ENCODE measurements at regions not wholly inside any gene's neighbourhood (a gene's known extent, or its start where the extent isn't known, plus 50 kb on each side); places are given as distances from the start of the nearest gene placed in this dataset.
"Not testable (repeated sequence)": the region's sequence is repeated elsewhere in the genome, so short reads cannot be mapped to it uniquely, and the experiment has no call there.

GRCh38 chr5:94102849-94103248 is 361.4 kb upstream of the POU5F2 start:
- no peak overlapping the region for H3K4me2 ChIP-seq (ENCODE audit: low read length)

DNA sequence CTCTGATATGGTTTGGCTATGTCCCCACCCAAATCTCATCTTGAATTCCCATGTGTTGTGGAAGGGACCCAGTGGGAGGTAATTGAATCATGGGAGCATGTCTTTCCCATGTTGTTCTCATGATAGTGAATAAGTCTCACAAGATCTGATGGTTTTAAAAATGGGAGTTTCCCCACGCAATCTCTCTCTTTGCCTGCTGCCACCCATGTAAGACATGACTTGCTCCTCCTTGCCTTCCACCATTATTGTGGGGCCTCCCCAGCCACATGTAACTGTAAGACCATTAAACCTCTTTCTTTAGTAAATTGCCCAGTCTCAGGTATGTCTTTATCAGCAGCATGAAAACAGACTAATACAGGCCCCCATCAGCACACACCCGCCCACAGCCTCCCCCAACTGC is 356.0 kb upstream of the POU5F2 start:
- H3K4me1 ChIP-seq (ENCODE audit: low read length); H4K20me1 ChIP-seq (ENCODE audit: insufficient read depth, low read length); H3K9ac ChIP-seq (ENCODE audit: low read length); H3K27ac ChIP-seq (ENCODE audit: low read length); H3K9me3 ChIP-seq (ENCODE audit: insufficient read depth, low read length); H3K27me3 ChIP-seq (ENCODE audit: low read depth, low read length); H2AFZ ChIP-seq (ENCODE audit: low read depth, low read length); H3K4me3 ChIP-seq (ENCODE audit: low read length); H3K4me2 ChIP-seq (ENCODE audit: low read length); H3K36me3 ChIP-seq (replicated peaks; ENCODE audit: low read depth, low read length): not testable (repeated sequence)
- H3K79me2 ChIP-seq (ENCODE audit: low read length) = peaks cover 23% of the 10 kb centered on the region

More at GRCh38 chr5:94102849-94103248, 361.4 kb upstream of the POU5F2 start:
- H3K36me3 ChIP-seq (replicated peaks; ENCODE audit: low read depth, low read length) = no peaks in the 10 kb centered on the region
- TF ChIP-seq EZH2phosphoT487 (IDR thresholded peaks at IDR 0.05; ENCODE audit: low read depth) = no peak
- TF ChIP-seq, protein P1, sequence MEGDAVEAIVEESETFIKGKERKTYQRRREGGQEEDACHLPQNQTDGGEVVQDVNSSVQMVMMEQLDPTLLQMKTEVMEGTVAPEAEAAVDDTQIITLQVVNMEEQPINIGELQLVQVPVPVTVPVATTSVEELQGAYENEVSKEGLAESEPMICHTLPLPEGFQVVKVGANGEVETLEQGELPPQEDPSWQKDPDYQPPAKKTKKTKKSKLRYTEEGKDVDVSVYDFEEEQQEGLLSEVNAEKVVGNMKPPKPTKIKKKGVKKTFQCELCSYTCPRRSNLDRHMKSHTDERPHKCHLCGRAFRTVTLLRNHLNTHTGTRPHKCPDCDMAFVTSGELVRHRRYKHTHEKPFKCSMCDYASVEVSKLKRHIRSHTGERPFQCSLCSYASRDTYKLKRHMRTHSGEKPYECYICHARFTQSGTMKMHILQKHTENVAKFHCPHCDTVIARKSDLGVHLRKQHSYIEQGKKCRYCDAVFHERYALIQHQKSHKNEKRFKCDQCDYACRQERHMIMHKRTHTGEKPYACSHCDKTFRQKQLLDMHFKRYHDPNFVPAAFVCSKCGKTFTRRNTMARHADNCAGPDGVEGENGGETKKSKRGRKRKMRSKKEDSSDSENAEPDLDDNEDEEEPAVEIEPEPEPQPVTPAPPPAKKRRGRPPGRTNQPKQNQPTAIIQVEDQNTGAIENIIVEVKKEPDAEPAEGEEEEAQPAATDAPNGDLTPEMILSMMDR (IDR thresholded peaks at IDR 0.05; ENCODE audit: low read depth, low read length) = no peak
- H2AFZ ChIP-seq (ENCODE audit: low read depth, low read length) = no peak overlapping the region
- no peaks in the 10 kb centered on the region for H3K4me1 ChIP-seq (ENCODE audit: low read length)
- no peak overlapping the region for H3K27ac ChIP-seq (ENCODE audit: low read length)
- H3K79me2 ChIP-seq (ENCODE audit: low read length) = peaks cover 34% of the 10 kb centered on the region
- no peaks in the 10 kb centered on the region for H3K27me3 ChIP-seq (ENCODE audit: low read depth, low read length)
- H3K9me3 ChIP-seq (ENCODE audit: insufficient read depth, low read length) = no peaks in the 10 kb centered on the region
- no peaks in the 10 kb centered on the region for H4K20me1 ChIP-seq (ENCODE audit: insufficient read depth, low read length)
- no peak overlapping the region for H3K4me3 ChIP-seq (ENCODE audit: low read length)
- H3K9ac ChIP-seq (ENCODE audit: low read length) = no peak overlapping the region

- Histone ChIP-seq H3K27me3 (ENCODE audit: low read depth, low read length) (no peaks in the 10 kb centered on the region), H3K27ac (ENCODE audit: low read length) (no peak overlapping the region), H3K79me2 (ENCODE audit: low read length) (peaks cover 11% of the 10 kb centered on the region; the same call in 1 of the 2 replicates), H4K20me1 (ENCODE audit: insufficient read depth, low read length) (no peaks in the 10 kb centered on the region), H2AFZ (ENCODE audit: low read depth, low read length) (no peak overlapping the region), H3K4me1 (ENCODE audit: low read length) (no peaks in the 10 kb centered on the region), H3K9me3 (ENCODE audit: insufficient read depth, low read length) (no peaks in the 10 kb centered on the region), H3K4me3 (ENCODE audit: low read length) (no peak overlapping the region), H3K36me3 (replicated peaks; ENCODE audit: low read depth, low read length) (no peaks in the 10 kb centered on the region), H3K4me2 (ENCODE audit: low read length) (no peak overlapping the region), H3K9ac (ENCODE audit: low read length) (no peak overlapping the region)
- TF ChIP-seq, protein P1 (IDR thresholded peaks at IDR 0.05; ENCODE audit: low read depth, low read length) = no peak
- TF ChIP-seq EZH2phosphoT487 (IDR thresholded peaks at IDR 0.05; ENCODE audit: low read depth) = no peak
Observed at GRCh38 chr5:94094793-94095441, 353.5 kb upstream of the POU5F2 start.

DNA sequence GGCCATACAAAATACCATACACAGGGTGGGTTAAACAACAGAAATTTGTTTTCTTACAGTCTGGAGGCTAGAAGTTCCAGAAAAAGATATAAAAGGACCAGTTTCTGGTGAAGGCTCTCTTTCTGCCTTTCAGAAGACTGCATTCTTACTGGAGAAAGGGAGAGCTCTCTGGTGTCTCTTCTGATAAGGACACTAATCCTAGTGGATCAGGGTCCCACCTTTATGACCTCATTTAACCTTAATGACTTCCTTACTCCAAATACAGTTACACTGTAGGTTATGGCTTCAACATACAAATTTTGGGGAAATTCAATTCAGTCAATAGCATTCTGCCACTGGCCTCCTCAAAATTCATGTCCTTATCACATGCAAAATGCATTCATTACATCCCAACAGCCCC is 351.9 kb upstream of the POU5F2 start:
- Histone ChIP-seq H3K9ac (ENCODE audit: low read length) (no peak overlapping the region), H3K9me3 (ENCODE audit: insufficient read depth, low read length) (no peaks in the 10 kb centered on the region), H3K36me3 (replicated peaks; ENCODE audit: low read depth, low read length) (no peaks in the 10 kb centered on the region), H3K79me2 (ENCODE audit: low read length) (peaks cover 10% of the 10 kb centered on the region; the same call in 1 of the 2 replicates), H4K20me1 (ENCODE audit: insufficient read depth, low read length) (no peaks in the 10 kb centered on the region), H3K4me2 (ENCODE audit: low read length) (no peak overlapping the region), H3K27me3 (ENCODE audit: low read depth, low read length) (no peaks in the 10 kb centered on the region), H3K27ac (ENCODE audit: low read length) (no peak overlapping the region), H2AFZ (ENCODE audit: low read depth, low read length) (no peak overlapping the region), H3K4me3 (ENCODE audit: low read length) (no peak overlapping the region), H3K4me1 (ENCODE audit: low read length) (no peaks in the 10 kb centered on the region)
- no peak for TF ChIP-seq EZH2phosphoT487 (IDR thresholded peaks at IDR 0.05; ENCODE audit: low read depth)
- TF ChIP-seq, protein P1 (IDR thresholded peaks at IDR 0.05; ENCODE audit: low read depth, low read length) = no peak
